NCI-H460 (cell line): ENCODE measurements at regions not wholly inside any gene's neighbourhood (a gene's known extent, or its start where the extent isn't known, plus 50 kb on each side); places are given as distances from the start of the nearest gene placed in this dataset.
"Not testable (repeated sequence)": the region's sequence is repeated elsewhere in the genome, so short reads cannot be mapped to it uniquely, and the experiment has no call there.

Experiments
- DNase-seq: peaks from one replicate; pipeline ENCODE4 v3.0.0-alpha.2; 2016; ENCODE audit warnings: low read depth; ENCODE audit errors: extremely low read depth

DNA sequence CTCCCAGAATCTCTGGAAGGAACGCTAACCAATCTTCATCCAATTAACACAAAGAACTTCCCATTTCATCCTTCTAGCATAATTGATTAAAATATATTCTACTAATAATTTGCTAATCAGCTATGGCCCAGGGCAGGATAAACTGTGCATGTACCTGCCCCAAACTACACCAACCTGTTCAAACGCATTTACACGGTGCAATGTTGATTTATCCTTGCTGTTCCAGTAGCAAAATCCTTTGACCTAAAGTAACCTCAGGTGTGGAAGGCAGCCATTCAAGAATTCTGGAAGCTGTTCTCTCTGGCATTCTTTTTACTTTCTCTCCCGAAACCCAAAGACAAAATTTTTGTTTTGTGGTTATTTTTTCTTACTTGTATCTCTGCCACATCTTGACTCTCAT lies 309.4 kb downstream of the ZNF674 start:
- DNase-seq, result no peak

DNA sequence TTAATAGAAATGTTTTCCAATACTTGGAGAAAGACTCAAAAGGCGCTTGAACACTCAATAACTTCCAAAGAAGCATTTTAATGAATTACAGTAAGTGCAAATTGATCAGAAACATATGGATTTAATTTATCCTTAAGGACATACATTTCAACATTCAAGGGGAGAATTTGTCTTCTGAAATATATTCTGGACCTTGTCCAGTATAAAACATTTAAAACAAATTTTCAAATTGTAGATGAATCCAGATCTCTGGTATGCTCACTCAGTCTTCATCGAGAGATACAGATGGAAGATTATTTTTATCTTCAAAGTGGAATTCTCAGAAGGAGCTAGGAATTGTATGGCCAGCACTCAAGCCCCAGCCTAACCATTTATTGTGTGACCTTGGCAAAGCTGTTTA lies 310.4 kb downstream of the ZNF674 start:
- DNase-seq, result no peak

- DNase-seq, result no peak
Measured at GRCh38 chrX:46228389-46228788, 316.8 kb downstream of the ZNF674 start.

- no peak for DNase-seq
Measured at GRCh38 chrX:46226422-46226821, 318.8 kb downstream of the ZNF674 start.

DNA sequence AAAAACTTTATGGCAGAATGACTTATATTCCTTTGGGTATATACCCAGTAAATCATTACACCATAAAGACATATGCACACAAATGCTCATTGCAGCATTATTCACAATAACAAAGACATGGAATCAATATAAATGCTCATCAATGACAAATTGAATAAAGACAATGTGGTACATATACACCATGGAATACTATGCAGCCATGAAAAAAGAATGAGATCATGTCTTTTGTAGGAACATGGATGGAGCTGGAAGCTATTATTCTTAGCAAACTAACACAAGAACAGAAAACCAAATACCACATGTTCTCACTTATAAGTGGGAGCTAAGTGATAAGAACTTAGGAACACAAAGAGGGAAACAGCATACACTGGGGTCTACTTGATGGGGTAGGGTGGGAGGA lies 321.7 kb downstream of the ZNF674 start:
- DNase-seq, result not testable (repeated sequence)

DNA sequence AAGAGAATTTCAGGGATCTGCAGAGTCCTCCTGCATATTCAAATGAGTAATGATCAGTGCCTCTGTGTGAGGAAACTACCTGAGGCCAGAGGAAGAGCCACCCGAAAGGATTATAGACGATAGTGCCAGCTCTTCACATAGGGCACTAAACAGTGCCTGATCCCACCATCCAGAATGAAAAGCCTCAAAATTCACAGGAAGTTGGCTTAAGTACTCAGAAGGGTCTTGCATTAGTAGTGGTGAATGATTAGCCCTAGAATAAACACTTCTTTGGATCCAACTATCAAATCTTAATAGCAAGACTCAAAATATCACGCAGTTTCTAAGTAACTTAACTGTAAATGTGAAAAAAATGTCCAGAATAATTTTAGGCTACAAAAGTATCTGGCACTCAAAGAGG lies 324.4 kb downstream of the ZNF674 start:
- no peak for DNase-seq

DNA sequence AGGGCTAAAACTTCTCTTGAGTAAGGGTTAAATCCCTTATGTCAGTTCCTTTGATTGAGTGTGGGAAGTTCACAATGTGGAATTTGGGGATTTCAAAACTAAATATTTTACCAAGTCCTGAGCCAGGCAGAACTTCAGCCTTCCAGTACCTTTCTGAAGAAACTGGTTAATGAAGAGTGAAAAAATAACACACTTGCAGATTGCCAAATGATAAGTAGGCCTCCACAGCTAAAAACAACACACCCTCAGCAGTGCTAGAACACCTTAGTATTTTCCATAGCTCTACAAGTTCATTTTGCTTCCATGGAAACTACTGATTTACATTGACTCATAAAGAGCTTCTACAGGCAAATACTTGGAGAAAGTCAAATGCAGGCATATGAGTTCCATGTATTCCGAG lies 326.8 kb downstream of the ZNF674 start:
- no peak for DNase-seq

DNA sequence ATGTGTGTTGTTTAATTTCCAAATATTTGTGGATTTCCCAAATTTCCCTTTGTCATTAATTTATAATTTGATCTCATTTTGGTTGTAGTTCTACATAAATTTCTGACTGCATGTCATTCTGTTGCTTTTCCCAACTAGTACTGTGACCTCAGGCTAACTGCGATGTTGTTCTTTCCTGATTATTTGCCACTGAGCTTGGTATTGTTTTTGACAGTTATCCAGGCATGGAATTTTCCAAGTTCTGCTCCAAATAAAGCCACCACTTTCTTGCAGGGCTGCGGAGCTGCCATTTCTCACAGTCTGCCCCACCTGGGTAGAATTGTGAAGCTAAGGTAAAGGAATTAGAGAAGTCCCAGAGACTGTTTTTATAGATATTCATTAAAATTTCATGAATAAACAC lies 328.8 kb downstream of the ZNF674 start:
- no peak for DNase-seq

GRCh38 chrX:46211079-46211478 lies 334.1 kb downstream of the ZNF674 start:
- no peak for DNase-seq

- DNase-seq, result no peak
Measured at GRCh38 chrX:46209768-46210167, 335.5 kb downstream of the ZNF674 start.

DNA sequence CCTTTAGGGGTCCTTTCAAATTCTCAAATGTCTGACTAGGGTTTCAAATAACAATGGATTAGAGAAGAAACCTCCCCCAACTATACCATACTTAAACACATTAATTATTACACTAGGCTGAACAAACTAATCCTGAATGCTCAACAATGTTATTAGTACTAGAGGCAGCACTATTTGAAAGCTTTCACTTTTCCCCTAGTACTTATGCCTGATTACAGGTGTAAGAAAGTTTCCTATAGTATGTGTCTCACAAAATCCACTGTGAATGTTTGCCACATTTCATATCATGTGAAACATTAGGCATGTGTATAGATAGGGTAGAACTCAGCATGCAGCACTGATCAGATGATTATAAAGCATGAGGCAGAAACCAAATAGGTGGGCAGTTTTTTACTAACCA lies 336.2 kb downstream of the ZNF674 start:
- no peak for DNase-seq

GRCh38 chrX:46208225-46208854 lies 336.9 kb downstream of the ZNF674 start:
- no peak for DNase-seq

DNA sequence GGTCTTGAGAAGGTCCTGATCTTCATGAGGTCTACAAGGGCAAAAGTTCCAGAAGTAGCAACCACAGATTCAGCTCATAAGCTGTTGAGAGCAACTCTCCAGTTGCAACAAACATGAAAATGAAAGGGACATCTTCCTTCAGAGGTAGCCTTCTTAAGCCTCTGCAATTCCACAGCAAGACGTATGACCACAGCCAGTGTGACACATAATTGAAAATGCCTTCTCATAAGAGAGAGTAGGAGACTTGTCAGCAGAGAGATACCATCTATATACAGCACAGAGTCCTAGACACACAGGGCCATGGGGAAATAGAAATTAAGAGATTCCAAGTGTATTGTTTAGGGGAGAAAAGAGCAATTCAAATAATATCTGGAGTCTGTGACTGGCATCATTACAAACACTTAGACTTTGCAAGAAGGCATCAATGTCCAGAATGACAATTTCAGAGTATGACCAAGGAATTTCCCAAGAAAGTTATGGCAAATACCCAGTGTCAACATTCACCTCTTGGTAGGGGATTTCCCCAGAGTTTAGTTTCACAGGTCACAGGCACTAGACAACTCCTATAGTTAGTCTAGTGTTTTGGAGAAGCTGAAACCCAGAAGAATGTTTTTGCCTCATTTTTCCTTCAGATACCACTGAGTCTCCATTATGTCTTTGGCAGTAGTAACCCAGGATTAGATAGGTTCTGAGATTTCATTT lies 340.3 kb downstream of the ZNF674 start:
- DNase-seq, result no peak

- no peak for DNase-seq
Measured at GRCh38 chrX:46202733-46203514, 342.3 kb downstream of the ZNF674 start.

DNA sequence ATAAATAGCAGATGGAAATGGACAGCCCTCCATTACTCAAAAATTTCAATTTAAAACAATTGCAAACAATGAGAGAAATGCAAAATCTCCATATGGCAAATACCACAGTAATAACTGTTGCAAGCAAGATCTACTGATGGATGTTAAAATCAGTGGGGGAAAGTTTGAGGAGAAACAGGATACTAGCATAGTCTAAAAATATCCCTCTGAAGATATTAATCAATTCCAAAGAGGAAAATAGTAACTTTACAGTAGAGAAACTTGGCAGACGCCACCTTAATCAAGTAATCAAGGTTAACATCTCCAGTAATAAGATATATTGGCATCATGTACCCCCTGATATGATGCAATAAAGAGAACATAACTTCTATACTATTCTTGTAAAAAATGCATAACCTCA lies 344.8 kb downstream of the ZNF674 start:
- DNase-seq, result no peak

- DNase-seq, result peak; percentile 7
Measured at GRCh38 chrX:46198858-46199257, 346.4 kb downstream of the ZNF674 start.

- DNase-seq, result not testable (repeated sequence)
Measured at GRCh38 chrX:46186811-46187106, 358.5 kb downstream of the ZNF674 start.

GRCh38 chrX:46185923-46186810 lies 359.1 kb downstream of the ZNF674 start:
- DNase-seq, result no peak

GRCh38 chrX:46184749-46185148 lies 360.5 kb downstream of the ZNF674 start:
- no peak for DNase-seq

- peak; percentile 62 for DNase-seq
Measured at GRCh38 chrX:46180258-46180687, 364.9 kb downstream of the ZNF674 start.

DNA sequence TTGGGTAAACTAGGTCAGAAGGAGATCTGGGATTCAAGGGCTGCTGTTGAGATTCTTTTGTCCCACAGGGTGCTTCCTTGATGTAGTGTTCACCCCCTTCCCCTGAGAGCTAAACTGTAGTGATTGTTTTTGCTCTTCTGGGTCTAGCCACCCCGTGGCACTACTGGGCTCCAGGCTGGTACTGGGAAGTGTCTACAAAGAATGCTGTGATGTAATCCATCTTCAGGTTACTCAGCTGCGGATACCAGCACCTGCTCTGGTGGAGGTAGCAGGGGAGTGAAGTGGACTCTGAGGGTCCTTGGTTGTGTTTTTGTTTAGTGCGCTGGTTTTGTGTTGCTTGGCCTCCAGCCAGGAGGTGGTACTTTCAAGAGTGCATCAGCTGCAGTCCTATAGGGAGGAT lies 365.5 kb downstream of the ZNF674 start:
- DNase-seq, result no peak
